ENCODE measurements at regions not wholly inside any gene's neighbourhood (a gene's known extent, or its start where the extent isn't known, plus 50 kb on each side); places are given as distances from the start of the nearest gene placed in this dataset.

DNA sequence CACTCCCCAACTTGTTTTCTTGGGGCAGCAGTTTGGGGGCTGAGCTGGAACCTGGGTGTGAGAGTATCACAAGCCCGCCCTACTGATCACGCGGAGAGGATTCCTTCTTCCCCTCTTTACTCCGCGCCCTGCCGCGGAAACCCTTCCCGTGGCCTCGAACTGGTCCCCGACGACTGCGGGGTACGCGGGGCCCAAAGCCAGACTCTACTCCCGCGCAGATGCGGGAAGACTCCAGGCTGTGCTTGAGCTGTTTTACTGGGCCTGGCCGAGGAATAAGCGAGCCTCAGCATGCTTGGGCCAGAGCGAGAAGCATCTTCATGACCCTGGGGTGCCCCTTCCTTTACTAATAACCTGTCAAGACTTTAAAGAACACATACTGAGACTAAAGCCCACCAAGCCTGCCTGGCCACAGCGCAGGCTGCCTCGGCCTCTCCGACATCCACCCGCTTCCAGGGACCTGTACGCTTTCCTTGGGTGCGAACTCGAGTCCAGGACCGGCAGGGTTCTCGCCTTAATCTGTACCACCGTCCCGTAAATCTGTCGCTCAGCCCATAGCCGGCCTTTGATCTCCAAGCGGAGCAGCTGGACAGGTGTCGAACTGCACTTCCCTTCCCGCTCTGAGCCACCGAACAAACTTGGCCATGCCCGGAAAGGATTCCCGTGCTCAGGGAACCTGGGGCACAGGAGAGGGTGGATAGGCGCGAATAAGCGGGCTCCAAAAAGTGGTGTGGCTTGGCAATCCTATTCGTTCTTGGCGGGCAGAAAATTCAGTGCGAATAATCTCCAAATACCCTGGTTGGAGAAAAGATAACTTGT lies 55.0 kb upstream of the TMEM33 start (continued):
- TF ChIP-seq, protein P1, sequence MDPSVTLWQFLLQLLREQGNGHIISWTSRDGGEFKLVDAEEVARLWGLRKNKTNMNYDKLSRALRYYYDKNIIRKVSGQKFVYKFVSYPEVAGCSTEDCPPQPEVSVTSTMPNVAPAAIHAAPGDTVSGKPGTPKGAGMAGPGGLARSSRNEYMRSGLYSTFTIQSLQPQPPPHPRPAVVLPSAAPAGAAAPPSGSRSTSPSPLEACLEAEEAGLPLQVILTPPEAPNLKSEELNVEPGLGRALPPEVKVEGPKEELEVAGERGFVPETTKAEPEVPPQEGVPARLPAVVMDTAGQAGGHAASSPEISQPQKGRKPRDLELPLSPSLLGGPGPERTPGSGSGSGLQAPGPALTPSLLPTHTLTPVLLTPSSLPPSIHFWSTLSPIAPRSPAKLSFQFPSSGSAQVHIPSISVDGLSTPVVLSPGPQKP (IDR thresholded peaks at IDR 0.05; ENCODE audit: borderline replicate concordance, low read depth, low read length) = no peak
- TF ChIP-seq MAFK (IDR thresholded peaks at IDR 0.05; ENCODE audit: low read depth, low read length) (no peak), POLR2A (IDR thresholded peaks at IDR 0.05; ENCODE audit: low read depth, low read length) (no peak), CEBPB (IDR thresholded peaks at IDR 0.05; ENCODE audit: low read depth, low read length) (no peak), NFE2L2 (IDR thresholded peaks at IDR 0.05; ENCODE audit: low read depth, low read length) (no peak)

DNA sequence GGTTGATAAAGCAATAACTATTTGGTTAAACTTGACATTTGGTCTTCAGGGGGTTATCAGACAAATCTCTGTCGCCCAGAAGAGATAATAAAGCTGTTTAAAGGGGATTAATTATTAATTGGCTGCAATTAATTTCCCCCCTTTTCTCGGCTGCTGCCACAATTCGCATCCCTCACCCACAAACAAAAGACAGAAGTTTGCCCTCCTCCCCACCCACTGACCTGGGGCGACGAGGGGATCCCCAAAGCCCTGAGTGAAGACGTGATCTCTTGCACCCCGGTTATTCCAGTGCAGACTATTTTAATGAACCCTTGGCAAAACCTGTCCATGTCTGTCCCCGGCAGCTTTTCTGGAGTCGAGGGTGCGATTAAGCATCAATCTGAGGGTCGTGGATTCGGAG lies 55.7 kb upstream of the TMEM33 start:
- Histone ChIP-seq H3K23ac (ENCODE audit: low read depth, low read length) (no peak overlapping the region), H2BK20ac (ENCODE audit: low read depth, low read length) (no peak overlapping the region), H2BK120ac (ENCODE audit: low read depth, low read length) (no peak overlapping the region), H3K79me1 (ENCODE audit: low read depth in 1 of 2, low read length in 2 of 2) (no peaks in the 10 kb centered on the region), H3K9ac (ENCODE audit: low read depth, low read length) (no peak overlapping the region), H2AK9ac (replicated peaks; ENCODE audit: low read depth, low read length, poor library complexity) (no peak overlapping the region), H3K9me1 (ENCODE audit: insufficient read depth, low read length) (no peaks in the 10 kb centered on the region), H3K56ac (ENCODE audit: extremely low read depth, insufficient read depth, low read length) (no peak overlapping the region), H3K9me3 (ENCODE audit: control insufficient read depth, insufficient read depth, low read length) (peaks cover 5% of the 10 kb centered on the region; the same call in 1 of the 2 replicates), H3K14ac (replicated peaks; ENCODE audit: low read depth, low read length) (no peak overlapping the region), H3K36me3 (ENCODE audit: control insufficient read depth, insufficient read depth, low read length) (no peaks in the 10 kb centered on the region), H2AFZ (replicated peaks; ENCODE audit: low read length, poor library complexity) (no peak overlapping the region), H3K4me1 (ENCODE audit: control insufficient read depth, insufficient read depth, low read length) (no peaks in the 10 kb centered on the region), H3K27ac (ENCODE audit: insufficient read depth, low read length) (no peak overlapping the region), H2AK5ac (ENCODE audit: low read depth, low read length) (no peak overlapping the region), H3K4me3 (ENCODE audit: insufficient read depth, low read depth, low read length) (no peak overlapping the region), H4K91ac (ENCODE audit: insufficient read depth, low read depth, low read length) (no peak overlapping the region), H2BK5ac (ENCODE audit: low read depth, low read length, poor library complexity, severe bottlenecking) (no peak overlapping the region), H3K18ac (ENCODE audit: low read depth, low read length) (no peak overlapping the region), H4K5ac (ENCODE audit: low read depth, low read length) (no peak overlapping the region), H3K4me2 (ENCODE audit: low read depth, low read length) (no peak overlapping the region), H3K4ac (ENCODE audit: low read depth, low read length) (no peak overlapping the region), H4K20me1 (ENCODE audit: insufficient read depth, low read length) (no peaks in the 10 kb centered on the region), H3K27me3 (ENCODE audit: control insufficient read depth, insufficient read depth, low read length) (peaks cover 90% of the 10 kb centered on the region), H4K8ac (ENCODE audit: low read depth in 2 of 2, low read length in 2 of 2) (no peak overlapping the region), H2BK15ac (ENCODE audit: low read depth, low read length) (no peak overlapping the region)
- intact Hi-C loops (cut with micrococcal nuclease) = no loop called here
- CTCF ChIA-PET = no interaction called here
- DNase-seq (no peak), ATAC-seq (ENCODE audit: low read depth) (no peak)
- in situ Hi-C loops (cut with MboI; ENCODE audit: low sequenced_read_pairs) = no loop called here
- POLR2A ChIA-PET (ENCODE audit: unreplicated experiment) = no interaction called here
- dilution Hi-C loops (cut with HindIII; ENCODE audit: low sequenced_read_pairs, unreplicated experiment) = no loop called here
- TF ChIP-seq MAFK (IDR thresholded peaks at IDR 0.05; ENCODE audit: low read depth, low read length) (no peak), CEBPB (IDR thresholded peaks at IDR 0.05; ENCODE audit: low read depth, low read length) (no peak), CHD1 (IDR thresholded peaks at IDR 0.05; ENCODE audit: low read depth, low read length) (no peak)
- WGBS, 2 experiments (ENCODE audit: extremely low coverage in 2 of 2, insufficient read length in 1 of 2) = no CpG with 5 or more reads among the region's 12 CpGs
- no TSS peak for BruUV-seq (replicated peaks)
